GM21825 (cell line): ENCODE measurements at regions not wholly inside any gene's neighbourhood (a gene's known extent, or its start where the extent isn't known, plus 50 kb on each side); places are given as distances from the start of the nearest gene placed in this dataset.

Experiments
- ATAC-seq: cut with Tn5 transposase; IDR thresholded peaks from one replicate; pipeline ENCODE4 v1.9.1; 2021; ENCODE audit warnings: mild to moderate bottlenecking, moderate library complexity; ENCODE audit not compliant: unreplicated experiment

GRCh38 chr7:136051203-136051928 is 74.2 kb upstream of the MTPN start:
- no peak for ATAC-seq

- no peak for ATAC-seq
Measured at GRCh38 chr7:136050462-136050847, 73.3 kb upstream of the MTPN start.

- ATAC-seq: no peak
Measured at GRCh38 chr7:136049818-136050461, 72.8 kb upstream of the MTPN start.

GRCh38 chr7:136049117-136049516 is 72.0 kb upstream of the MTPN start:
- no peak for ATAC-seq

- ATAC-seq: no peak
Measured at GRCh38 chr7:136046548-136046947, 69.4 kb upstream of the MTPN start.

GRCh38 chr7:136045992-136046391 is 68.8 kb upstream of the MTPN start:
- ATAC-seq: no peak

GRCh38 chr7:136045181-136045580 is 68.0 kb upstream of the MTPN start:
- no peak for ATAC-seq

GRCh38 chr7:136039577-136040345 is 62.6 kb upstream of the MTPN start:
- ATAC-seq: no peak

- no peak for ATAC-seq
Measured at GRCh38 chr7:136036336-136036735, 59.2 kb upstream of the MTPN start.

GRCh38 chr7:136034132-136034531 is 57.0 kb upstream of the MTPN start:
- no peak for ATAC-seq

- ATAC-seq: no peak
Measured at GRCh38 chr7:136033413-136034031, 56.4 kb upstream of the MTPN start.

- ATAC-seq: peak; percentile 76
Measured at GRCh38 chr7:136030867-136031318, 53.7 kb upstream of the MTPN start.

GRCh38 chr7:136030330-136030729 is 53.2 kb upstream of the MTPN start:
- ATAC-seq: no peak

- ATAC-seq: no peak
Measured at GRCh38 chr7:136027160-136027559, 50.0 kb upstream of the MTPN start.
